ENCODE measurements at regions not wholly inside any gene's neighbourhood (a gene's known extent, or its start where the extent isn't known, plus 50 kb on each side); places are given as distances from the start of the nearest gene placed in this dataset.

DNA sequence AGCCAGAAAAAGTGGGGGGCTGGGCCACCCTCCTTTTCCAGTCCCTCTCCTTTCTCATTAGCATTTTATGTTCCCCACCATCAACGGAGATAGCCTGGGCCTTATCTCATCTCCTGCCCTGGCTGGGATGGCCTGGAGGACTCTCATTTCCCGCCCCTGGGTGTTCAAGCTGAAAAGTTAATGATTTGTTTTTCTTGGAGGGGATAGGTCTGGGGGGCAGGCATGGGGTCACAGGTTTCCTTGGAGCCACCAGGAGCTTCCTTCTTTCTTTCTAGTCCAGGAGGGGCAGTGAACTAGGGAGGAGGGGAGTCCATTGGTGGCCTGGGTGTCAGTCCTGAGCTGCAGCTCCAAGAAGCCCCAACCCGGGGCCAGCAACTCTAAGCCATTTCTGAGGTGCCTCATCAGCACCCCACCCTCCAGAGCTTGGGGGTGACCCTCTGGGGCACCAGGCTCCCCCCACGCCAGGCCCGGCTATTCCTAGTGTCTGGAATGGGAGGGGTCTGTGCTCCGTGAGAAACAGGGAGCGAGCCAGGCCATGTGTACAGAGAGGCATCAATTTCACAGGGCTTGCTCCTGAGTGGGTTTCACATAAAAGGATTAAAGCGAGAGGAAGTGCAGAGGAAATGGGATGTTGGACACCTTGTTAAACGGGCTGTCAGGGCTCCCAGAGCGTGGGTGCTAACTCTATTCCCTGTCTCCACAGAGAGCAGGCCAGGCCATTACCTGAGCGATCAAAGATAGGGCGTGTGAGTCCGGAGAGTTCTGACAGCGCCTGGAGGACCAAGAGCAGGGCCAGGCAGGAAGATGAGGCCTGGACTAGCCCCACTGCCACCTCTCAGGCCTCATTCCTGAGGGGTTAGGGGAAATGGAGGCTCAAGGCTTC, 90.6 kb upstream of the LHX1 start:
- no peak for TF ChIP-seq POLR2A (IDR thresholded peaks at IDR 0.05)
- TF ChIP-seq CTCF (IDR thresholded peaks at IDR 0.05) = no peak
- TF ChIP-seq EP300 (IDR thresholded peaks at IDR 0.05) = no peak

Data from tibial nerve (tissue), 4 donors.